PC-9 (cell line): ENCODE measurements at regions not wholly inside any gene's neighbourhood (a gene's known extent, or its start where the extent isn't known, plus 50 kb on each side); places are given as distances from the start of the nearest gene placed in this dataset.

Source experiments
- BruUV-seq: library from RNA; stranded (reverse); fragments of 400-500 nt; replicated peaks from 2 replicates; lab custom pipeline; 2021; lab: Mats Ljungman, UMichigan
- CTCF ChIA-PET: fragments of 300-600 bp; sonication (Branson Sonifier 250); formaldehyde crosslinking; loops from one replicate; lab custom pipeline; 2022; ENCODE audit warnings: antibody characterized with exemption; lab: Charles Lee
- POLR2A ChIA-PET: fragments of 300-600 bp; sonication (Branson Sonifier 250); formaldehyde crosslinking; loops from one replicate; lab custom pipeline; 2022; ENCODE audit warnings: antibody characterized with exemption; ENCODE audit not compliant: unreplicated experiment; lab: Charles Lee
- DNase-seq, 2 experiments: peaks; one replicate each; pipeline versions ENCODE4 v3.0.0 to v3.0.0-alpha.2; 2015 to 2022; ENCODE audit warnings: mixed read lengths in 1 of 2
- H2AFZ ChIP-seq: fragments of 200-600 bp; sonication (generic); 2 replicates; pipeline ENCODE4 v1.8.1; 2017; ENCODE audit warnings: antibody characterized with exemption
- H3F3A ChIP-seq: fragments of 200-600 bp; sonication (generic); 2 replicates; pipeline ENCODE4 v1.8.1; 2017; ENCODE audit warnings: antibody characterized with exemption, mild to moderate bottlenecking, low read depth; ENCODE audit not compliant: insufficient read depth
- H3K27ac ChIP-seq: fragments of 200-600 bp; sonication (generic); 2 replicates; pipeline ENCODE4 v1.6.1; 2016; ENCODE audit warnings: mixed run types
- H3K27me3 ChIP-seq: fragments of 200-600 bp; sonication (generic); 2 replicates; pipeline ENCODE4 v1.6.1; 2016; ENCODE audit warnings: low read depth, mixed run types; ENCODE audit not compliant: insufficient read depth
- H3K36me3 ChIP-seq: fragments of 200-600 bp; sonication (generic); 2 replicates; pipeline ENCODE4 v1.6.1; 2016; ENCODE audit warnings: low read depth, mixed run types
- H3K4me1 ChIP-seq: fragments of 200-600 bp; sonication (generic); replicated peaks from 2 replicates; pipeline ENCODE4 v1.6.1; 2016; ENCODE audit warnings: mixed run types; ENCODE audit not compliant: insufficient read depth
- H3K4me2 ChIP-seq: fragments of 200-600 bp; sonication (generic); 2 replicates; pipeline ENCODE4 v1.6.1; 2017; ENCODE audit warnings: mixed run types
- H3K4me3 ChIP-seq: fragments of 200-600 bp; sonication (generic); 2 replicates; pipeline ENCODE4 v1.6.1; 2016; ENCODE audit warnings: mixed run types
- H3K79me2 ChIP-seq: fragments of 200-600 bp; sonication (generic); 2 replicates; pipeline ENCODE4 v1.6.1; 2017; ENCODE audit warnings: low read depth, mixed run types
- H3K9me2 ChIP-seq: fragments of 200-600 bp; sonication (generic); 2 replicates; pipeline ENCODE4 v1.8.1; 2017; ENCODE audit warnings: mild to moderate bottlenecking; ENCODE audit not compliant: insufficient read depth
- H3K9me3 ChIP-seq: fragments of 200-600 bp; sonication (generic); 2 replicates; pipeline ENCODE4 v1.8.1; 2016; ENCODE audit warnings: low read depth; ENCODE audit not compliant: insufficient read depth
- H4K20me1 ChIP-seq: fragments of 200-600 bp; sonication (generic); 2 replicates; pipeline ENCODE4 v1.8.1; 2017; ENCODE audit not compliant: insufficient read depth
- CTCF ChIP-seq: fragments of 200-600 bp; sonication (generic); conservative IDR thresholded peaks from 2 replicates; pipeline ENCODE4 v1.6.1; 2017; ENCODE audit warnings: mixed run types, antibody characterized with exemption, mild to moderate bottlenecking, moderate library complexity
- EZH2 ChIP-seq: fragments of 200-600 bp; sonication (generic); IDR thresholded peaks from 2 replicates; pipeline ENCODE4 v1.8.0; 2017; ENCODE audit warnings: antibody characterized with exemption, low read depth
- intact Hi-C: fragments of 100-400 bp; cut with micrococcal nuclease; formaldehyde crosslinking; loops from one replicate; pipeline ENCODE4 v1.10.0; 2022; ENCODE audit not compliant: unreplicated experiment

GRCh38 chr13:87607266-87607665 is 63.9 kb upstream of the SLITRK5 start:
- no peaks in the 10 kb centered on the region for H3K4me1 ChIP-seq
- no peaks in the 10 kb centered on the region for H3K27me3 ChIP-seq
- TF ChIP-seq CTCF (no peak), EZH2 (no peak)
- no TSS peak for BruUV-seq
- H3F3A ChIP-seq: no peaks in the 10 kb centered on the region
- H3K79me2 ChIP-seq: no peaks in the 10 kb centered on the region
- no peak for DNase-seq
- ChIA-PET POLR2A (no interaction called here), CTCF (no interaction called here)
- no peak overlapping the region for H3K4me3 ChIP-seq
- H4K20me1 ChIP-seq: no peaks in the 10 kb centered on the region
- H3K9me2 ChIP-seq: no peaks in the 10 kb centered on the region
- intact Hi-C loops: no loop called here
- no peak overlapping the region for H3K27ac ChIP-seq
- H3K36me3 ChIP-seq: no peaks in the 10 kb centered on the region
- no peak overlapping the region for H3K4me2 ChIP-seq
- no peak overlapping the region for H2AFZ ChIP-seq
- H3K9me3 ChIP-seq: no peaks in the 10 kb centered on the region

- CTCF ChIA-PET: no interaction called here
Measured at GRCh38 chr13:87614276-87614675, 56.9 kb upstream of the SLITRK5 start.

More at GRCh38 chr13:87614276-87614675, 56.9 kb upstream of the SLITRK5 start:
- Histone ChIP-seq H3F3A (no peaks in the 10 kb centered on the region), H3K4me3 (no peak overlapping the region), H3K4me1 (no peaks in the 10 kb centered on the region), H3K9me3 (no peaks in the 10 kb centered on the region), H3K9me2 (no peaks in the 10 kb centered on the region), H3K4me2 (no peak overlapping the region), H2AFZ (no peak overlapping the region), H3K36me3 (no peaks in the 10 kb centered on the region), H3K27ac (no peak overlapping the region), H4K20me1 (no peaks in the 10 kb centered on the region), H3K79me2 (no peaks in the 10 kb centered on the region), H3K27me3 (no peaks in the 10 kb centered on the region)
- no TSS peak for BruUV-seq
- no peak for DNase-seq
- intact Hi-C loops: no loop called here
- POLR2A ChIA-PET: no interaction called here
- no peak for TF ChIP-seq CTCF
- TF ChIP-seq EZH2: no peak
